DOHH2 (cell line): ENCODE measurements at regions not wholly inside any gene's neighbourhood (a gene's known extent, or its start where the extent isn't known, plus 50 kb on each side); places are given as distances from the start of the nearest gene placed in this dataset.

Experiments used
- EZH2phosphoT487 ChIP-seq: fragments of 200-600 bp; sonication (generic); IDR thresholded peaks from 2 replicates; pipeline ENCODE4 v1.6.1; 2017; ENCODE audit warnings: borderline replicate concordance, mild to moderate bottlenecking, antibody characterized with exemption, low read length, moderate library complexity, mixed read lengths
- TF ChIP-seq, protein P1 (sequence below): fragments of 200-600 bp; sonication (generic); IDR thresholded peaks from one replicate; pipeline ENCODE4 v1.5.1; 2014; ENCODE audit warnings: antibody characterized with exemption, mild to moderate bottlenecking, low read depth, low read length; ENCODE audit not compliant: poor library complexity, severe bottlenecking

DNA sequence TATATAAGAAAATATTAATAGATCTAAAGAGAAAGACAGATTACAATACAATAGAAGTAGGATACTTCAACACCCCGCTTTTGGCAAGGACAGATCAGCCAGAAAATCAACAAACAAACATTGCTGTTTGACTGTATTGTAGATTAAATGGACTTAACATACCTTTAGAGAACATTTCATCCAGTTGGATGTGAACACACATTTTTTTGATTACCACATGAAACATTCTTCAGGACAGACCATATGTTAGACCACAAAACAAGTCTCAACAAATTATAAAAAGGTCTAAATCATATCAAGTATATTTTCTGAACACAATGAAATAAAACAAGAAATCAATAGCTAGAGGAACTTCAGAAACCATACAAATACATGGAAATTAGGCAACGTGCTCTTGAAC is 148.2 kb downstream of the TRMT11 start:
- TF ChIP-seq, protein P1, sequence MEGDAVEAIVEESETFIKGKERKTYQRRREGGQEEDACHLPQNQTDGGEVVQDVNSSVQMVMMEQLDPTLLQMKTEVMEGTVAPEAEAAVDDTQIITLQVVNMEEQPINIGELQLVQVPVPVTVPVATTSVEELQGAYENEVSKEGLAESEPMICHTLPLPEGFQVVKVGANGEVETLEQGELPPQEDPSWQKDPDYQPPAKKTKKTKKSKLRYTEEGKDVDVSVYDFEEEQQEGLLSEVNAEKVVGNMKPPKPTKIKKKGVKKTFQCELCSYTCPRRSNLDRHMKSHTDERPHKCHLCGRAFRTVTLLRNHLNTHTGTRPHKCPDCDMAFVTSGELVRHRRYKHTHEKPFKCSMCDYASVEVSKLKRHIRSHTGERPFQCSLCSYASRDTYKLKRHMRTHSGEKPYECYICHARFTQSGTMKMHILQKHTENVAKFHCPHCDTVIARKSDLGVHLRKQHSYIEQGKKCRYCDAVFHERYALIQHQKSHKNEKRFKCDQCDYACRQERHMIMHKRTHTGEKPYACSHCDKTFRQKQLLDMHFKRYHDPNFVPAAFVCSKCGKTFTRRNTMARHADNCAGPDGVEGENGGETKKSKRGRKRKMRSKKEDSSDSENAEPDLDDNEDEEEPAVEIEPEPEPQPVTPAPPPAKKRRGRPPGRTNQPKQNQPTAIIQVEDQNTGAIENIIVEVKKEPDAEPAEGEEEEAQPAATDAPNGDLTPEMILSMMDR: no peak
- TF ChIP-seq EZH2phosphoT487: no peak
